Esophagus squamous epithelium (tissue), 4 donors: ENCODE measurements at regions not wholly inside any gene's neighbourhood (a gene's known extent, or its start where the extent isn't known, plus 50 kb on each side); places are given as distances from the start of the nearest gene placed in this dataset.

Experiments used
- POLR2A ChIP-seq, 4 donors: fragments of 450-650 bp; IDR thresholded peaks; one replicate each; pipeline ENCODE4 v1.6.1; 2017; ENCODE audit warnings: antibody characterized with exemption in 4 of 4, mild to moderate bottlenecking in 4 of 4, moderate library complexity in 3 of 4
- TF ChIP-seq, protein P1 (sequence below), 6 experiments: fragments of 450-650 bp in 4 of 6; fragments of 200-600 bp in 2 of 6; sonication (generic) in 2 of 6; IDR thresholded peaks; one replicate each; pipeline ENCODE4 v1.5.1; 2016 to 2019; ENCODE audit warnings: antibody characterized with exemption in 6 of 6, mild to moderate bottlenecking in 4 of 6, moderate library complexity in 4 of 6

DNA sequence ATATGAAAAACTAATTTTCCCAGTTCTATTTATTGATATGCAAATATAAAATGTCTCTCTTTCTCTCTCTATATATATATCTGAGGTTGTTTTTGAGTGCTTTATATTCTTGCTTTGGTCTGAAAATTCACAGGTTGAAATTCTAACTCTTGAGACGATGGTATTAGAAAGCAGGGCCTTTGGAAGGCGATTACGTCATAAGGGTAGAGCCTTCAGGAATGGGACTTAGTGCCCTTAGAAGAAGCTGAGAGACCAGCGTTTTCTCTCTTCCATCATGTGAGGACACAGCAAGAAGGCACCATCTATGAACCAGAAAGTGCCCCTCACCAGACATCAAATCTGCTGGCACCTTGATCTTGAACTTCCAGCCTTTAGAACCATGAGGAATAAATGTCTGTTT is 57.4 kb upstream of the PAXBP1 start:
- no peak for TF ChIP-seq POLR2A (IDR thresholded peaks at IDR 0.05)
- TF ChIP-seq, protein P1, sequence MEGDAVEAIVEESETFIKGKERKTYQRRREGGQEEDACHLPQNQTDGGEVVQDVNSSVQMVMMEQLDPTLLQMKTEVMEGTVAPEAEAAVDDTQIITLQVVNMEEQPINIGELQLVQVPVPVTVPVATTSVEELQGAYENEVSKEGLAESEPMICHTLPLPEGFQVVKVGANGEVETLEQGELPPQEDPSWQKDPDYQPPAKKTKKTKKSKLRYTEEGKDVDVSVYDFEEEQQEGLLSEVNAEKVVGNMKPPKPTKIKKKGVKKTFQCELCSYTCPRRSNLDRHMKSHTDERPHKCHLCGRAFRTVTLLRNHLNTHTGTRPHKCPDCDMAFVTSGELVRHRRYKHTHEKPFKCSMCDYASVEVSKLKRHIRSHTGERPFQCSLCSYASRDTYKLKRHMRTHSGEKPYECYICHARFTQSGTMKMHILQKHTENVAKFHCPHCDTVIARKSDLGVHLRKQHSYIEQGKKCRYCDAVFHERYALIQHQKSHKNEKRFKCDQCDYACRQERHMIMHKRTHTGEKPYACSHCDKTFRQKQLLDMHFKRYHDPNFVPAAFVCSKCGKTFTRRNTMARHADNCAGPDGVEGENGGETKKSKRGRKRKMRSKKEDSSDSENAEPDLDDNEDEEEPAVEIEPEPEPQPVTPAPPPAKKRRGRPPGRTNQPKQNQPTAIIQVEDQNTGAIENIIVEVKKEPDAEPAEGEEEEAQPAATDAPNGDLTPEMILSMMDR (IDR thresholded peaks at IDR 0.05): no peak
